SU-DHL-6 (cell line): ENCODE measurements at regions not wholly inside any gene's neighbourhood (a gene's known extent, or its start where the extent isn't known, plus 50 kb on each side); places are given as distances from the start of the nearest gene placed in this dataset.
"Not testable (repeated sequence)": the region's sequence is repeated elsewhere in the genome, so short reads cannot be mapped to it uniquely, and the experiment has no call there.

ENCODE experiments used
- CTCF ChIP-seq: fragments of 200-600 bp; sonication (generic); IDR thresholded peaks from one replicate; pipeline ENCODE4 v1.5.1; 2017; ENCODE audit warnings: antibody characterized with exemption, mild to moderate bottlenecking, low read length, moderate library complexity; ENCODE audit not compliant: insufficient read depth, poor library complexity, severe bottlenecking
- EZH2phosphoT487 ChIP-seq: fragments of 200-600 bp; sonication (generic), shearing (Covaris generic); conservative IDR thresholded peaks from 2 replicates; pipeline ENCODE4 v1.6.1; 2018; ENCODE audit warnings: mild to moderate bottlenecking, antibody characterized with exemption, low read length, moderate library complexity, mixed read lengths

GRCh38 chr4:130037866-130038265, 941.9 kb downstream of the C4orf33 start:
- TF ChIP-seq CTCF, EZH2phosphoT487: not testable (repeated sequence)
